Loucy (cell line): ENCODE measurements at regions not wholly inside any gene's neighbourhood (a gene's known extent, or its start where the extent isn't known, plus 50 kb on each side); places are given as distances from the start of the nearest gene placed in this dataset.

Experiments
- H2AFZ ChIP-seq: fragments of 200-600 bp; sonication (generic); 2 replicates; pipeline ENCODE4 v1.6.0; 2016; ENCODE audit warnings: antibody characterized with exemption, mild to moderate bottlenecking, low read length, moderate library complexity
- H3F3A ChIP-seq: fragments of 200-600 bp; 2 replicates; pipeline ENCODE4 v1.6.0; 2016; ENCODE audit warnings: antibody characterized with exemption, low read depth, mild to moderate bottlenecking
- H3K27me3 ChIP-seq: fragments of 200-600 bp; sonication (generic); 2 replicates; pipeline ENCODE4 v1.6.1; 2014; ENCODE audit warnings: low read length, mild to moderate bottlenecking; ENCODE audit not compliant: insufficient read depth, poor library complexity, severe bottlenecking
- H3K36me3 ChIP-seq: fragments of 200-600 bp; sonication (generic); 2 replicates; pipeline ENCODE4 v1.6.1; 2016; ENCODE audit warnings: low read length; ENCODE audit not compliant: insufficient read depth
- H3K4me1 ChIP-seq: fragments of 200-600 bp; sonication (generic); 2 replicates; pipeline ENCODE4 v1.5.1; 2014; ENCODE audit warnings: low read length, mild to moderate bottlenecking; ENCODE audit not compliant: insufficient read depth, poor library complexity, severe bottlenecking
- H3K4me2 ChIP-seq: fragments of 200-600 bp; sonication (generic); 2 replicates; pipeline ENCODE4 v1.6.0; 2014; ENCODE audit warnings: antibody characterized with exemption, low read length, low read depth, mild to moderate bottlenecking; ENCODE audit not compliant: poor library complexity, severe bottlenecking
- H3K4me3 ChIP-seq: fragments of 200-600 bp; sonication (generic); 2 replicates; pipeline ENCODE4 v1.5.1; 2014; ENCODE audit warnings: low read length, mild to moderate bottlenecking, mixed read lengths; ENCODE audit not compliant: poor library complexity, severe bottlenecking
- H3K79me2 ChIP-seq: fragments of 200-600 bp; sonication (generic); 2 replicates; pipeline ENCODE4 v1.6.1; 2014; ENCODE audit warnings: low read length; ENCODE audit not compliant: insufficient read depth
- H3K9ac ChIP-seq: fragments of 200-600 bp; sonication (generic); 2 replicates; pipeline ENCODE4 v1.6.0; 2014; ENCODE audit warnings: mild to moderate bottlenecking, low read depth, low read length, moderate library complexity; ENCODE audit not compliant: poor library complexity, severe bottlenecking
- H3K9me2 ChIP-seq: fragments of 200-600 bp; sonication (generic); replicated peaks from 2 replicates; pipeline ENCODE4 v1.6.1; 2016; ENCODE audit warnings: low read depth, low read length, mixed read lengths
- H3K9me3 ChIP-seq: fragments of 200-600 bp; sonication (generic); 2 replicates; pipeline ENCODE4 v1.6.1; 2014; ENCODE audit warnings: mild to moderate bottlenecking, antibody characterized with exemption, low read length, low read depth; ENCODE audit not compliant: insufficient read depth
- H4K20me1 ChIP-seq: fragments of 200-600 bp; sonication (generic); 2 replicates; pipeline ENCODE4 v1.6.0; 2014; ENCODE audit warnings: antibody characterized with exemption, low read length, mild to moderate bottlenecking; ENCODE audit not compliant: insufficient read depth, poor library complexity, severe bottlenecking
- CTCF ChIP-seq: fragments of 200-600 bp; sonication (generic); conservative IDR thresholded peaks from 2 replicates; pipeline ENCODE4 v1.5.1; 2014; ENCODE audit warnings: mild to moderate bottlenecking, antibody characterized with exemption, low read length
- EZH2phosphoT487 ChIP-seq: fragments of 200-600 bp; IDR thresholded peaks from 2 replicates; pipeline ENCODE4 v1.6.1; 2018; ENCODE audit warnings: antibody characterized with exemption, mild to moderate bottlenecking, moderate library complexity, borderline replicate concordance

- Histone ChIP-seq H3K4me2 (no peak overlapping the region), H3K9me3 (no peaks in the 10 kb centered on the region; the same call in 1 of the 2 replicates), H3K9ac (no peak overlapping the region), H3K4me3 (no peak overlapping the region), H3F3A (no peaks in the 10 kb centered on the region), H2AFZ (no peak overlapping the region), H3K9me2 (no peaks in the 10 kb centered on the region), H4K20me1 (no peaks in the 10 kb centered on the region), H3K4me1 (no peaks in the 10 kb centered on the region), H3K36me3 (no peaks in the 10 kb centered on the region), H3K27me3 (no peaks in the 10 kb centered on the region), H3K79me2 (no peaks in the 10 kb centered on the region)
- no peak for TF ChIP-seq CTCF
- TF ChIP-seq EZH2phosphoT487 = no peak
Measured at GRCh38 chr9:111197256-111197655, 132.8 kb downstream of the OR2K2 start.

GRCh38 chr9:111195766-111196165, 134.3 kb downstream of the OR2K2 start:
- no peaks in the 10 kb centered on the region for H3K27me3 ChIP-seq
- H3K4me3 ChIP-seq = no peak overlapping the region
- TF ChIP-seq CTCF = no peak
- TF ChIP-seq EZH2phosphoT487 = no peak
- no peaks in the 10 kb centered on the region for H3K79me2 ChIP-seq
- no peaks in the 10 kb centered on the region for H3K4me1 ChIP-seq
- no peaks in the 10 kb centered on the region; the same call in 1 of the 2 replicates for H3K9me3 ChIP-seq
- no peak overlapping the region for H3K9ac ChIP-seq
- H3K36me3 ChIP-seq = no peaks in the 10 kb centered on the region
- no peaks in the 10 kb centered on the region for H4K20me1 ChIP-seq
- H3K4me2 ChIP-seq = no peak overlapping the region
- no peaks in the 10 kb centered on the region for H3F3A ChIP-seq
- no peaks in the 10 kb centered on the region for H3K9me2 ChIP-seq
- no peak overlapping the region for H2AFZ ChIP-seq

GRCh38 chr9:111193095-111193494, 136.9 kb downstream of the OR2K2 start:
- H3F3A ChIP-seq = no peaks in the 10 kb centered on the region

More at GRCh38 chr9:111193095-111193494, 136.9 kb downstream of the OR2K2 start:
- H3K9ac ChIP-seq = no peak overlapping the region
- H3K27me3 ChIP-seq = no peaks in the 10 kb centered on the region
- H3K4me3 ChIP-seq = no peak overlapping the region
- H3K9me2 ChIP-seq = no peaks in the 10 kb centered on the region
- H3K79me2 ChIP-seq = no peaks in the 10 kb centered on the region
- no peak for TF ChIP-seq EZH2phosphoT487
- TF ChIP-seq CTCF = no peak
- H3K9me3 ChIP-seq = no peaks in the 10 kb centered on the region; the same call in 1 of the 2 replicates
- no peaks in the 10 kb centered on the region for H3K36me3 ChIP-seq
- no peak overlapping the region for H2AFZ ChIP-seq
- no peaks in the 10 kb centered on the region for H4K20me1 ChIP-seq
- no peaks in the 10 kb centered on the region for H3K4me1 ChIP-seq
- no peak overlapping the region for H3K4me2 ChIP-seq
